Osteoblast (primary cell): ENCODE measurements at regions not wholly inside any gene's neighbourhood (a gene's known extent, or its start where the extent isn't known, plus 50 kb on each side); places are given as distances from the start of the nearest gene placed in this dataset.

ENCODE experiments used
- DNase-seq: peaks from one replicate; pipeline ENCODE4 v3.0.0; 2011; ENCODE audit warnings: low spot score, mixed read lengths; ENCODE audit not compliant: insufficient read length; ENCODE audit errors: missing footprints
- H2AFZ ChIP-seq: 2 replicates; pipeline ENCODE4 v1.6.0; 2011; ENCODE audit warnings: mild to moderate bottlenecking, low read length
- H3K27ac ChIP-seq: 2 replicates; pipeline ENCODE4 v1.5.1; 2011; ENCODE audit warnings: mild to moderate bottlenecking, low read depth, low read length, moderate library complexity
- H3K27me3 ChIP-seq: 2 replicates; pipeline ENCODE4 v1.6.0; 2012; ENCODE audit warnings: mild to moderate bottlenecking, control low read depth, inconsistent platforms, low read length, moderate library complexity; ENCODE audit not compliant: insufficient read depth
- H3K36me3 ChIP-seq: 2 replicates; pipeline ENCODE4 v1.5.1; 2011; ENCODE audit warnings: mild to moderate bottlenecking, low read length, control low read depth, moderate library complexity; ENCODE audit not compliant: insufficient read depth
- H3K4me1 ChIP-seq: 2 replicates; pipeline ENCODE4 v1.5.1; 2011; ENCODE audit warnings: mild to moderate bottlenecking, low read length, control low read depth, moderate library complexity; ENCODE audit not compliant: insufficient read depth
- H3K4me2 ChIP-seq: 2 replicates; pipeline ENCODE4 v1.6.0; 2011; ENCODE audit warnings: mild to moderate bottlenecking, low read length; ENCODE audit not compliant: insufficient read depth
- H3K4me3 ChIP-seq: fragments of 200-600 bp; sonication (generic); 3 replicates; pipeline ENCODE4 v1.5.1; 2012; ENCODE audit warnings: mild to moderate bottlenecking, low read length, inconsistent platforms; ENCODE audit not compliant: insufficient read depth
- H3K79me2 ChIP-seq: 2 replicates; pipeline ENCODE4 v1.6.0; 2012; ENCODE audit warnings: mild to moderate bottlenecking, low read length, control low read depth, inconsistent platforms; ENCODE audit not compliant: insufficient read depth
- H3K9me3 ChIP-seq: 2 replicates; pipeline ENCODE4 v1.5.1; 2011; ENCODE audit warnings: low read depth, low read length, control low read depth
- H4K20me1 ChIP-seq: 2 replicates; pipeline ENCODE4 v1.6.0; 2012; ENCODE audit warnings: mild to moderate bottlenecking, low read length, control low read depth; ENCODE audit not compliant: insufficient read depth
- TF ChIP-seq, protein P1 (sequence below): IDR thresholded peaks from 2 replicates; pipeline ENCODE4 v1.5.1; 2011; ENCODE audit warnings: mild to moderate bottlenecking, low read depth, low read length, moderate library complexity; ENCODE audit errors: extremely low read depth

DNA sequence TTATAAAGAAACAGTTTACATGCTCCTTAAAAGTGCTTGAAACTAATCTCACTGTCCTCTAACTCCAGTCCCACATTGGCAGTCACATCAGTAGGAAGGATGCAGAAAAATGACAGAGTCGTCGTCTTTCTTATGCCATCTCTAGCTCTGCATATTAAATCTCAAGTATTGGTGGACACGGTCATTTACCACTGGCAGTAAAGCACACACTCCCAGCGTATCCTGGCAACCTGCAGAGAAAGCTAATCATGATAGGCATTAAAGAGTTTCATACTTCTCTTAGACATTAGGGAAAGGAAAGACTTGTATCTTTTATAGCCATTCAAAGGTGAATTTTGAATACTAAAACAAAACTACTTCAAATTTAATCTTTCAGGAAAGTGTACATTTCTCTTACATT lies 202.0 kb upstream of the COBL start:
- no peaks in the 10 kb centered on the region for H3K4me1 ChIP-seq
- H3K27ac ChIP-seq = no peak overlapping the region
- no peak overlapping the region for H2AFZ ChIP-seq
- no peaks in the 10 kb centered on the region for H3K27me3 ChIP-seq
- no peak overlapping the region for H3K4me3 ChIP-seq
- no peaks in the 10 kb centered on the region for H3K36me3 ChIP-seq
- H3K9me3 ChIP-seq = no peaks in the 10 kb centered on the region
- DNase-seq = no peak
- TF ChIP-seq, protein P1, sequence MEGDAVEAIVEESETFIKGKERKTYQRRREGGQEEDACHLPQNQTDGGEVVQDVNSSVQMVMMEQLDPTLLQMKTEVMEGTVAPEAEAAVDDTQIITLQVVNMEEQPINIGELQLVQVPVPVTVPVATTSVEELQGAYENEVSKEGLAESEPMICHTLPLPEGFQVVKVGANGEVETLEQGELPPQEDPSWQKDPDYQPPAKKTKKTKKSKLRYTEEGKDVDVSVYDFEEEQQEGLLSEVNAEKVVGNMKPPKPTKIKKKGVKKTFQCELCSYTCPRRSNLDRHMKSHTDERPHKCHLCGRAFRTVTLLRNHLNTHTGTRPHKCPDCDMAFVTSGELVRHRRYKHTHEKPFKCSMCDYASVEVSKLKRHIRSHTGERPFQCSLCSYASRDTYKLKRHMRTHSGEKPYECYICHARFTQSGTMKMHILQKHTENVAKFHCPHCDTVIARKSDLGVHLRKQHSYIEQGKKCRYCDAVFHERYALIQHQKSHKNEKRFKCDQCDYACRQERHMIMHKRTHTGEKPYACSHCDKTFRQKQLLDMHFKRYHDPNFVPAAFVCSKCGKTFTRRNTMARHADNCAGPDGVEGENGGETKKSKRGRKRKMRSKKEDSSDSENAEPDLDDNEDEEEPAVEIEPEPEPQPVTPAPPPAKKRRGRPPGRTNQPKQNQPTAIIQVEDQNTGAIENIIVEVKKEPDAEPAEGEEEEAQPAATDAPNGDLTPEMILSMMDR = no peak
- no peaks in the 10 kb centered on the region for H4K20me1 ChIP-seq
- no peak overlapping the region for H3K4me2 ChIP-seq
- no peaks in the 10 kb centered on the region for H3K79me2 ChIP-seq

DNA sequence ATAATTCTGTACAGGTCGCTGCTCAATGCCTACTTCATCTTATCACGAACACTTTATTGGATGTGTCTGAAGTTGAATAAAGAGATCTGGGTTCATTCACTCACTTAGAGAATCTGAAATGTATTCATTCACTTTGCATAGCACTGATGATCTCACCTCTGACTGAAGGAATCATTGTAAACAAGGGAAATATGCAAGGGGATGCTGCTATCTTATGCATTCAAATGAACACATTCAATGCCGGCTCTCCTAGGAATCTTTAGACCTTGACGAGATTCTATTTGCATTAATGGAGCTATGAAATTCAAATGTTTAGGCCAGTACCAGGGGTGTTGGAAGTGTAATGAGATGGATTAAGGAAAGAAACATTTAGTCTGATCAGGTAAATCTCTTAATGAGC lies 200.6 kb upstream of the COBL start:
- Histone ChIP-seq H3K79me2 (no peaks in the 10 kb centered on the region), H3K4me1 (no peaks in the 10 kb centered on the region), H3K27ac (no peak overlapping the region), H3K36me3 (no peaks in the 10 kb centered on the region), H2AFZ (no peak overlapping the region), H3K4me2 (no peak overlapping the region), H3K27me3 (no peaks in the 10 kb centered on the region), H3K9me3 (no peaks in the 10 kb centered on the region), H4K20me1 (no peaks in the 10 kb centered on the region), H3K4me3 (no peak overlapping the region)
- TF ChIP-seq, protein P1 = no peak
- no peak for DNase-seq

DNA sequence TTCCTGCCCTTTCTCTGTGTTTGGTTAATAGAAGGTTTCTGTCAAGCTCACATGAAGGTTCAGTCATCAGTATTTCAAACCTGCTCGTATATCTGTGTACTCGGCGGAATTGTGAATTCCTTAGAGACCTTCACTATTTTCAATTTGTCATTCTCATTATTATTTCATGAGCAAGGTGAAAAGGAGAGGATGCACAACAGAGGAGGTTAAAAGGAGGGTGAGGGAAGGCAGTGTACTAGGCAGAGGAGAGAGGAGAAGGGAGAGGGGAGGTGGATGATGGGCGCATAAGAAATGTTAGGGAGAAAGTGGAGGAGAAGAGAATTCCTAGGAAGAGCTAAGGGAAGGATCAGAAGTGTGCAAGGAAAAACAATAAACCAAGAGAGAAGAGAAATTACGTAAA lies 185.0 kb upstream of the COBL start:
- Histone ChIP-seq H3K79me2 (no peaks in the 10 kb centered on the region), H3K27me3 (no peaks in the 10 kb centered on the region), H3K36me3 (no peaks in the 10 kb centered on the region), H3K4me1 (no peaks in the 10 kb centered on the region), H3K27ac (no peak overlapping the region), H3K4me2 (no peak overlapping the region), H4K20me1 (no peaks in the 10 kb centered on the region), H3K4me3 (no peak overlapping the region), H2AFZ (no peak overlapping the region), H3K9me3 (no peaks in the 10 kb centered on the region)
- TF ChIP-seq, protein P1 = no peak
- no peak for DNase-seq

DNA sequence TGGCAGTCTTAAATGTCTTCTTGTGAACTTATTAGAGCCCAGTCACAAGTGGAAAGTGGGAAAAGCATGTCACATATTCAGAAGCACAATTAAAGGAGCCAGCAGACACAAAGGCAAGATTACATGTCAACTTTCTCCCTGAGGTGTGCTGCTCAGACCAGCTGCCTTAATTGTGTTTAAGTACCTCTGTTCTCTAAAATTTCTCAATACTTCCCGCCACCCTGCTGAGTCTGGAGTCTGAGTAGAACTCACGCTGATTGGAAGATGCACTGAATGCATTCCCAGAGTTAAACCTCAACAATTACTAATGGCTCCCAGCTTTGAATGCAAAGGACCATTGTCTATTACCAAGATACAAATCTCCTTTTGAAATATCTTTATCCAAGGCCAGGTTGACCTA lies 166.4 kb upstream of the COBL start:
- no peaks in the 10 kb centered on the region for H3K36me3 ChIP-seq

More for the DNA sequence above, 166.4 kb upstream of the COBL start:
- Histone ChIP-seq H3K4me2 (no peak overlapping the region), H2AFZ (no peak overlapping the region), H3K27me3 (no peaks in the 10 kb centered on the region), H3K4me1 (no peaks in the 10 kb centered on the region), H3K9me3 (peaks cover 2% of the 10 kb centered on the region), H4K20me1 (no peaks in the 10 kb centered on the region), H3K4me3 (no peak overlapping the region), H3K27ac (no peak overlapping the region), H3K79me2 (no peaks in the 10 kb centered on the region)
- TF ChIP-seq, protein P1 = no peak
- no peak for DNase-seq
